Heart left ventricle (tissue), 16 donors: ENCODE measurements at regions not wholly inside any gene's neighbourhood (a gene's known extent, or its start where the extent isn't known, plus 50 kb on each side); places are given as distances from the start of the nearest gene placed in this dataset.

ENCODE experiments used
- ATAC-seq, 4 donors: fragments of 200-7000 bp; cut with Tn5 transposase; one replicate each; pipeline ENCODE4 v1.9.1; 2020 to 2022; ENCODE audit warnings: moderate library complexity in 4 of 4, mild to moderate bottlenecking in 3 of 4, moderate number of reproducible peaks in 1 of 4
- DNase-seq, 5 donors: peaks; one replicate each; pipeline ENCODE4 v3.0.0-alpha.2; 2020
- H3K27ac ChIP-seq, 12 donors: fragments of 200-600 bp; sonication (generic) in 4 of 12; one replicate each; pipeline versions ENCODE4 v1.5.0 to v1.8.0; 2016 to 2022; ENCODE audit warnings: mild to moderate bottlenecking in 2 of 12
- H3K27me3 ChIP-seq, 9 donors: fragments of 200-600 bp; sonication (generic) in 2 of 9; one replicate each; pipeline versions ENCODE4 v1.5.1 to v1.8.0; 2016 to 2022; ENCODE audit warnings: mild to moderate bottlenecking in 3 of 9
- H3K36me3 ChIP-seq, 9 donors: fragments of 200-600 bp; sonication (generic) in 2 of 9; one replicate each; pipeline versions ENCODE4 v1.5.0 to v1.8.0; 2018 to 2022; ENCODE audit warnings: mild to moderate bottlenecking in 2 of 9
- H3K4me1 ChIP-seq, 12 donors: fragments of 200-600 bp; sonication (generic) in 4 of 12; one replicate each; pipeline versions ENCODE4 v1.5.0 to v1.8.0; 2016 to 2022; ENCODE audit warnings: mild to moderate bottlenecking in 3 of 12
- H3K4me3 ChIP-seq, 12 donors: fragments of 200-600 bp; sonication (generic) in 4 of 12; one replicate each; pipeline versions ENCODE4 v1.5.0 to v1.8.0; 2017 to 2022; ENCODE audit warnings: mild to moderate bottlenecking in 9 of 12, moderate library complexity in 4 of 12
- H3K9me3 ChIP-seq, 12 donors: fragments of 200-600 bp; sonication (generic) in 4 of 12; one replicate each; pipeline versions ENCODE4 v1.5.0 to v1.8.0; 2016 to 2022; ENCODE audit warnings: mild to moderate bottlenecking in 1 of 12
- POLR2A ChIP-seq, 2 donors: fragments of 450-650 bp; IDR thresholded peaks; one replicate each; pipeline ENCODE4 v1.6.1; 2017; ENCODE audit warnings: antibody characterized with exemption in 2 of 2, mild to moderate bottlenecking in 2 of 2, moderate library complexity in 2 of 2
- WGBS, 4 donors: extraction: QIAGEN DNeasy Blood & Tissue Kit in 2 of 4; methylation state at CpG; one replicate each; pipeline versions ENCODE4 v1.1.5 to v1.1.7; 2013 to 2018; 5-methylcytosine and 5-hydroxymethylcytosine counted together
- intact Hi-C, 10 donors: fragments of 100-400 bp; cut with DNase I; formaldehyde crosslinking; loops; one replicate each; pipeline versions ENCODE4 v1.11.1 to v1.14.2; 2022
- TF ChIP-seq, protein P1 (sequence below), 12 donors: fragments of 200-600 bp; sonication (generic) in 4 of 12; IDR thresholded peaks; one replicate each; pipeline versions ENCODE4 v1.5.0 to v1.8.0; 2018 to 2022; ENCODE audit warnings: antibody characterized with exemption in 12 of 12, mild to moderate bottlenecking in 5 of 12
- donor health status: ischemic (EF 13 %, LVEDD 7.1; RV severe dilation, severe dysfunction).
- donor health status: healthy with polysubstance abuse.
- donor health status: DM: no; HTN: yes; CAD: no.
- donor health status: DM: no; HTN: no; CAD: no.
- donor health status: ischemic (EF 25% LVEDD 6.9; RV normal size, moderate dysfunction).
- donor health status: ischemic (EF 25% LVEDD 5.7; RV mildly dilated, moderate dysfunction).
- donor health status: healthy.
- donor health status: DM: yes; HTN: yes; CAD: no.
- donor health status: ischemic (EF 35%, LVEDD 5.7; RV mildly dilated, moderate dysfunction).
- donor health status: nonischemic (EF 11% LVEDD 7.7; RV severe dilation, severe dysfunction).
- donor health status: DM: yes; HTN: yes; CAD: no.
- donor health status: PGD.
- donor health status: ischemic (EF 29% LVEDD 5.4; RV normal size, mild dysfunction).
- donor health status: nonischemic (EF 23%, LVEDD 6.1; RV moderate dilation, normal function).

DNA sequence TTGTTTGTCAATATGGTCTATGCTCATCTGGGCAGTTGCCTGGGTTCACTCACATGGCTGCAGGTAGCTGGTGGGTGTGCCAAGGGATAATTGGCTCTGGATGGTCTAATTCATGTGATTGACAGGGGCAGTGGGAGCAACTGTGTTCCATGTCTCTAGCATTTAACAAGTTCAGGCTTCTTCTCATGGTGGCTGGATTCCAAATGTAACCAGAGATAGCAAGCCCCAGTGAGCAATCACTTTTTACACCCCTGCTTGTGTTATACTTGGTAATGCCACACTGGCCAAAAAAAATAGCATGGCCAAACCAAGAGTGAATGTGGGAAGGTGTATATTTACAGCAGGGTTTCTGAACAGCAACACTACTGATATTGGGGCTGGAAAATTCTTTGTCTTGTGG lies 89.6 kb upstream of the TNFSF11 start:
- Histone ChIP-seq H3K27ac (no peak overlapping the region), H3K27me3 (no peaks in the 10 kb centered on the region), H3K36me3 (no peaks in the 10 kb centered on the region), H3K9me3 (no peaks in the 10 kb centered on the region), H3K4me3 (no peak overlapping the region), H3K4me1 (peaks cover 0 to 10% (median 0%) of the 10 kb centered on the region in 12 donors)
- ATAC-seq (no peak), DNase-seq (no peak)
- intact Hi-C loops = no loop called here
- TF ChIP-seq, protein P1, sequence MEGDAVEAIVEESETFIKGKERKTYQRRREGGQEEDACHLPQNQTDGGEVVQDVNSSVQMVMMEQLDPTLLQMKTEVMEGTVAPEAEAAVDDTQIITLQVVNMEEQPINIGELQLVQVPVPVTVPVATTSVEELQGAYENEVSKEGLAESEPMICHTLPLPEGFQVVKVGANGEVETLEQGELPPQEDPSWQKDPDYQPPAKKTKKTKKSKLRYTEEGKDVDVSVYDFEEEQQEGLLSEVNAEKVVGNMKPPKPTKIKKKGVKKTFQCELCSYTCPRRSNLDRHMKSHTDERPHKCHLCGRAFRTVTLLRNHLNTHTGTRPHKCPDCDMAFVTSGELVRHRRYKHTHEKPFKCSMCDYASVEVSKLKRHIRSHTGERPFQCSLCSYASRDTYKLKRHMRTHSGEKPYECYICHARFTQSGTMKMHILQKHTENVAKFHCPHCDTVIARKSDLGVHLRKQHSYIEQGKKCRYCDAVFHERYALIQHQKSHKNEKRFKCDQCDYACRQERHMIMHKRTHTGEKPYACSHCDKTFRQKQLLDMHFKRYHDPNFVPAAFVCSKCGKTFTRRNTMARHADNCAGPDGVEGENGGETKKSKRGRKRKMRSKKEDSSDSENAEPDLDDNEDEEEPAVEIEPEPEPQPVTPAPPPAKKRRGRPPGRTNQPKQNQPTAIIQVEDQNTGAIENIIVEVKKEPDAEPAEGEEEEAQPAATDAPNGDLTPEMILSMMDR (IDR thresholded peaks at IDR 0.05) = no peak
- no peak for TF ChIP-seq POLR2A (IDR thresholded peaks at IDR 0.05)

GRCh38 chr13:42485272-42485671 lies 88.7 kb upstream of the TNFSF11 start:
- H3K4me3 ChIP-seq = no peak overlapping the region
- 65 to 73% (median 70%) methylated on average over 2 of the region's 2 CpGs for WGBS, 4 donors

DNA sequence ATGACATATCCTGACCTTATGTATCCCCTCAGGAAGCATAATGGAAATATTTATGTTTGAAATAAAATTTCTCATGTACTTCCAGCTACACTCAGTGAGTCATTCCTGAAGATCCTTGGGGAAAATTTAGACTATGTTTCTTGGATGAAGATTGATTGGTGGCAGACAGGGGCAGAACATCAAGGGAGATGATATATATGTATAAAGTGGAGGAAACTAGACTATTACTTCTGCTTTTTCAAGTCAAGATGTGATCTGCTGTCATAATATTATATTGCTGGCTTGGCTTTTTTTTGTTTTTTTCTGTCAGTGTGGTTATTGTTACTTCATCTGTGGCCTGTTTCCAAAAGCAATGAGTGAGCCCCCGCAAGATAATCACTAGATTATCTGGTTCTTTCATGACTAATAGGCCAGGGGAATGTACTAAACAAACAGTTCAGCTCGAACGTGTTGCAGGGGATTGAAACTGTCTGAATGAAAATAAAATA lies 87.2 kb upstream of the TNFSF11 start:
- WGBS, 4 donors = 36 to 45% (median 39%) methylated on average over 3 of the region's 3 CpGs
- no peak for ATAC-seq
- no peak overlapping the region for H3K4me3 ChIP-seq
- DNase-seq = no peak
- H3K9me3 ChIP-seq = no peaks in the 10 kb centered on the region
- no peaks in the 10 kb centered on the region for H3K27me3 ChIP-seq
- no peaks in the 10 kb centered on the region for H3K36me3 ChIP-seq
- H3K4me1 ChIP-seq = peaks cover 0 to 10% (median 0%) of the 10 kb centered on the region in 12 donors
- no peak overlapping the region for H3K27ac ChIP-seq
- intact Hi-C loops = no loop called here
- TF ChIP-seq POLR2A (IDR thresholded peaks at IDR 0.05) = no peak
- TF ChIP-seq, protein P1 (IDR thresholded peaks at IDR 0.05) = no peak

More at GRCh38 chr13:42485272-42485671, 88.7 kb upstream of the TNFSF11 start:
- intact Hi-C loops = no loop called here
- Histone ChIP-seq H3K9me3 (no peaks in the 10 kb centered on the region), H3K27ac (no peak overlapping the region), H3K4me1 (peaks cover 0 to 10% (median 0%) of the 10 kb centered on the region in 12 donors), H3K36me3 (no peaks in the 10 kb centered on the region), H3K27me3 (no peaks in the 10 kb centered on the region)
- no peak for DNase-seq
- TF ChIP-seq, protein P1 (IDR thresholded peaks at IDR 0.05) = no peak
- TF ChIP-seq POLR2A (IDR thresholded peaks at IDR 0.05) = no peak
- ATAC-seq = no peak

DNA sequence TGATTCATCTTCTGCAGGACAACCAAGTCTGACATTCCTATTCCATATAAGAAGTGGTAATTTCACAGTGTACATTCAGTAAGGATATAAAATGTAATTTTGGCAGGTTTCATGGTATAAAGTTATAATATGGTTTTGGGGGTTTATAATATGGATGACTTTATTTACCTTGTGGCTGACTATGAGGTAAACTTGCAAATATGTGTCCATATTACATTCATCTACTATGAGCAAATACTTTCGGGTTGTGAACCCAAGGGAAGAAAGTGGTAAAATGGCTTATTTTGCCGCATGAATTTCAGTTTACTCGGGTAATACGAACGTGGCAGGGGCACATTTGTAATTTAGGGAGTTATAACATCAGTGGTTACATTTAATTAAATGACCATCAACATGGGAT lies 86.7 kb upstream of the TNFSF11 start:
- intact Hi-C loops = no loop called here
- no peak overlapping the region for H3K27ac ChIP-seq
- no peaks in the 10 kb centered on the region for H3K9me3 ChIP-seq
- ATAC-seq (no peak), DNase-seq (no peak)
- TF ChIP-seq, protein P1 (IDR thresholded peaks at IDR 0.05) = no peak
- TF ChIP-seq POLR2A (IDR thresholded peaks at IDR 0.05) = no peak
- no peak overlapping the region for H3K4me3 ChIP-seq
- 89 to 94% (median 92%) methylated on average over 5 of the region's 5 CpGs for WGBS, 4 donors
- no peaks in the 10 kb centered on the region for H3K27me3 ChIP-seq
- no peaks in the 10 kb centered on the region for H3K36me3 ChIP-seq
- peaks cover 0 to 10% (median 0%) of the 10 kb centered on the region in 12 donors for H3K4me1 ChIP-seq
